Neural cell (in vitro differentiated cells): ENCODE measurements at regions not wholly inside any gene's neighbourhood (a gene's known extent, or its start where the extent isn't known, plus 50 kb on each side); places are given as distances from the start of the nearest gene placed in this dataset.

Source experiments
- H2AFZ ChIP-seq: fragments of 200-600, 300-800 bp; sonication (generic), shearing (Covaris generic); 2 replicates; pipeline ENCODE4 v1.6.0; 2014; ENCODE audit warnings: low read depth, mild to moderate bottlenecking, antibody characterized with exemption, low read length, moderate library complexity
- H3F3A ChIP-seq: fragments of 200-600 bp; shearing (Covaris generic); 2 replicates; pipeline ENCODE4 v1.6.1; 2016; ENCODE audit warnings: mild to moderate bottlenecking, moderate library complexity, mixed read lengths, antibody characterized with exemption, low read length; ENCODE audit not compliant: insufficient read depth, poor library complexity, severe bottlenecking
- H3K27ac ChIP-seq: fragments of 200-600, 300-800 bp; sonication (generic), shearing (Covaris generic); 2 replicates; pipeline ENCODE4 v1.5.1; 2014; ENCODE audit warnings: mild to moderate bottlenecking, low read length, moderate library complexity
- H3K27me3 ChIP-seq: fragments of 300-800, 200-600 bp; sonication (generic), shearing (Covaris generic); 2 replicates; pipeline ENCODE4 v1.6.0; 2014; ENCODE audit warnings: mild to moderate bottlenecking, low read depth, low read length, moderate library complexity; ENCODE audit not compliant: insufficient read depth
- H3K36me3 ChIP-seq: fragments of 300-800, 200-600 bp; sonication (generic), shearing (Covaris generic); 2 replicates; pipeline ENCODE4 v1.5.1; 2014; ENCODE audit warnings: mild to moderate bottlenecking, antibody characterized with exemption, low read length, moderate library complexity; ENCODE audit not compliant: insufficient read depth
- H3K4me2 ChIP-seq: fragments of 300-800, 200-600 bp; sonication (generic), shearing (Covaris generic); 2 replicates; pipeline ENCODE4 v1.6.0; 2014; ENCODE audit warnings: mild to moderate bottlenecking, low read length
- H3K4me3 ChIP-seq: fragments of 300-800, 200-600 bp; sonication (generic), shearing (Covaris generic); 2 replicates; pipeline ENCODE4 v1.5.1; 2014; ENCODE audit warnings: mild to moderate bottlenecking, low read length, moderate library complexity
- H3K79me2 ChIP-seq: fragments of 200-600 bp; shearing (Covaris generic); replicated peaks from 2 replicates; pipeline ENCODE4 v1.6.0; 2014; ENCODE audit warnings: mild to moderate bottlenecking, low read length, moderate library complexity; ENCODE audit not compliant: insufficient read depth
- H3K9ac ChIP-seq: fragments of 300-800, 200-600 bp; sonication (generic), shearing (Covaris generic); 2 replicates; pipeline ENCODE4 v1.6.1; 2016; ENCODE audit warnings: mild to moderate bottlenecking, low read length, mixed read lengths
- H3K9me2 ChIP-seq: fragments of 200-600 bp; shearing (Covaris generic); 2 replicates; pipeline ENCODE4 v1.6.1; 2016; ENCODE audit warnings: mild to moderate bottlenecking, low read length, mixed read lengths; ENCODE audit not compliant: insufficient read depth
- H3K9me3 ChIP-seq: fragments of 200-600, 300-800 bp; sonication (generic), shearing (Covaris generic); 2 replicates; pipeline ENCODE4 v1.6.1; 2016; ENCODE audit warnings: mild to moderate bottlenecking, mixed run types, low read length, moderate library complexity, mixed read lengths
- H4K20me1 ChIP-seq: fragments of 200-600 bp; shearing (Covaris generic); 2 replicates; pipeline ENCODE4 v1.6.1; 2016; ENCODE audit warnings: mild to moderate bottlenecking, mixed run types; ENCODE audit not compliant: insufficient read depth
- CTCF ChIP-seq: fragments of 450-650 bp; IDR thresholded peaks from 2 replicates; pipeline ENCODE4 v1.5.1; 2014; ENCODE audit warnings: antibody characterized with exemption, mild to moderate bottlenecking, moderate library complexity; ENCODE audit not compliant: poor library complexity, severe bottlenecking
- EP300 ChIP-seq: fragments of 450-650 bp; conservative IDR thresholded peaks from 2 replicates; pipeline ENCODE4 v1.6.1; 2014; ENCODE audit warnings: antibody characterized with exemption, mild to moderate bottlenecking, moderate library complexity; ENCODE audit not compliant: poor library complexity, severe bottlenecking
- EZH2 ChIP-seq: fragments of 200-600, 300-800 bp; shearing (Covaris generic), sonication (generic); IDR thresholded peaks from 2 replicates; pipeline ENCODE4 v1.6.1; 2014; ENCODE audit warnings: antibody characterized with exemption, low read length, borderline replicate concordance, mild to moderate bottlenecking; ENCODE audit not compliant: insufficient read depth, poor library complexity, severe bottlenecking
- MXI1 ChIP-seq: fragments of 450-650 bp; conservative IDR thresholded peaks from 2 replicates; pipeline ENCODE4 v1.6.1; 2014; ENCODE audit warnings: antibody characterized with exemption, mild to moderate bottlenecking; ENCODE audit not compliant: poor library complexity, severe bottlenecking
- POLR2AphosphoS5 ChIP-seq: IDR thresholded peaks from 2 replicates; pipeline ENCODE4 v1.6.1; 2012
- RAD21 ChIP-seq: fragments of 450-650 bp; conservative IDR thresholded peaks from 2 replicates; pipeline ENCODE4 v1.6.1; 2014; ENCODE audit warnings: antibody characterized with exemption, mild to moderate bottlenecking, moderate library complexity
- REST ChIP-seq: IDR thresholded peaks from 2 replicates; pipeline ENCODE4 v1.6.1; 2012; ENCODE audit warnings: borderline replicate concordance
- SMC3 ChIP-seq: fragments of 450-650 bp; conservative IDR thresholded peaks from 2 replicates; pipeline ENCODE4 v1.6.1; 2014; ENCODE audit warnings: antibody characterized with exemption, mild to moderate bottlenecking, moderate library complexity; ENCODE audit not compliant: poor library complexity
- TAF1 ChIP-seq: IDR thresholded peaks from 2 replicates; pipeline ENCODE4 v1.6.1; 2012; ENCODE audit warnings: low read depth

- Histone ChIP-seq H3K9ac (no peak overlapping the region), H4K20me1 (no peaks in the 10 kb centered on the region), H3K9me2 (no peaks in the 10 kb centered on the region), H3K4me2 (no peak overlapping the region), H2AFZ (no peak overlapping the region), H3K9me3 (no peaks in the 10 kb centered on the region), H3K79me2 (no peaks in the 10 kb centered on the region), H3K36me3 (no peaks in the 10 kb centered on the region), H3K4me3 (no peak overlapping the region), H3K27ac (no peak overlapping the region), H3K27me3 (no peaks in the 10 kb centered on the region), H3F3A (no peaks in the 10 kb centered on the region)
- no peak for TF ChIP-seq CTCF
- no peak for TF ChIP-seq MXI1
- TF ChIP-seq REST: no peak
- no peak for TF ChIP-seq EZH2
- no peak for TF ChIP-seq EP300
- TF ChIP-seq TAF1: no peak
Measured at GRCh38 chr17:77613218-77613617, 345.3 kb upstream of the TNRC6C start.

GRCh38 chr17:77613627-77614026 lies 344.9 kb upstream of the TNRC6C start:
- no peaks in the 10 kb centered on the region for H3K79me2 ChIP-seq
- no peaks in the 10 kb centered on the region for H3K9me2 ChIP-seq
- H3K27ac ChIP-seq: no peak overlapping the region
- H3K9me3 ChIP-seq: no peaks in the 10 kb centered on the region
- no peak overlapping the region for H3K9ac ChIP-seq
- no peaks in the 10 kb centered on the region for H3K36me3 ChIP-seq
- no peak for TF ChIP-seq EZH2
- TF ChIP-seq MXI1: no peak
- no peak for TF ChIP-seq POLR2AphosphoS5
- H3K4me2 ChIP-seq: no peak overlapping the region
- no peaks in the 10 kb centered on the region for H3K27me3 ChIP-seq
- no peak overlapping the region for H2AFZ ChIP-seq
- H4K20me1 ChIP-seq: no peaks in the 10 kb centered on the region
- H3K4me3 ChIP-seq: no peak overlapping the region
- H3F3A ChIP-seq: no peaks in the 10 kb centered on the region

GRCh38 chr17:77615703-77616253 lies 342.7 kb upstream of the TNRC6C start:
- H3K9me3 ChIP-seq: no peaks in the 10 kb centered on the region
- no peak overlapping the region for H3K9ac ChIP-seq
- no peak overlapping the region for H3K27ac ChIP-seq
- H3K79me2 ChIP-seq: no peaks in the 10 kb centered on the region
- no peak overlapping the region for H2AFZ ChIP-seq
- no peaks in the 10 kb centered on the region for H4K20me1 ChIP-seq
- no peaks in the 10 kb centered on the region for H3K27me3 ChIP-seq
- no peak overlapping the region for H3K4me2 ChIP-seq
- TF ChIP-seq CTCF (no peak), EZH2 (no peak), POLR2AphosphoS5 (no peak), REST (no peak), SMC3 (no peak), TAF1 (no peak), EP300 (no peak), RAD21 (no peak), MXI1 (no peak)
- H3F3A ChIP-seq: no peaks in the 10 kb centered on the region
- no peaks in the 10 kb centered on the region for H3K36me3 ChIP-seq
- H3K9me2 ChIP-seq: no peaks in the 10 kb centered on the region
- no peak overlapping the region for H3K4me3 ChIP-seq
